ENCODE measurements at regions not wholly inside any gene's neighbourhood (a gene's known extent, or its start where the extent isn't known, plus 50 kb on each side); places are given as distances from the start of the nearest gene placed in this dataset.

GRCh38 chr14:71232506-71232905 is 325.2 kb downstream of the PCNX1 start:
- H3K9ac ChIP-seq (ENCODE audit: low read depth, low read length) = no peak overlapping the region
- no peak overlapping the region for H3K23ac ChIP-seq (ENCODE audit: low read depth, low read length)
- H2BK5ac ChIP-seq (ENCODE audit: low read depth, low read length, poor library complexity, severe bottlenecking) = no peak overlapping the region
- no peak for ATAC-seq (ENCODE audit: low read depth)
- H3K18ac ChIP-seq (ENCODE audit: low read depth, low read length) = no peak overlapping the region
- dilution Hi-C loops (cut with HindIII; ENCODE audit: low sequenced_read_pairs, unreplicated experiment) (no loop called here), intact Hi-C loops (cut with micrococcal nuclease) (no loop called here), in situ Hi-C loops (cut with MboI; ENCODE audit: low sequenced_read_pairs) (no loop called here)
- no peak overlapping the region for H4K8ac ChIP-seq (ENCODE audit: low read depth in 2 of 2, low read length in 2 of 2)
- H3K4me3 ChIP-seq (ENCODE audit: insufficient read depth, low read depth, low read length) = no peak overlapping the region
- H3K4ac ChIP-seq (ENCODE audit: low read depth, low read length) = no peak overlapping the region
- peaks cover 6% of the 10 kb centered on the region; the same call in 1 of the 2 replicates for H3K9me1 ChIP-seq (ENCODE audit: insufficient read depth, low read length)
- WGBS, 2 experiments (ENCODE audit: extremely low coverage in 2 of 2, insufficient read length in 1 of 2) = 100% methylated on average over 2 of the region's 12 CpGs; no CpG with 5 or more reads in 1 of the 2 experiments
- no peak overlapping the region for H4K91ac ChIP-seq (ENCODE audit: insufficient read depth, low read depth, low read length)
- no peak overlapping the region for H4K5ac ChIP-seq (ENCODE audit: low read depth, low read length)
- POLR2A ChIA-PET (ENCODE audit: unreplicated experiment) = no interaction called here
- H2BK120ac ChIP-seq (ENCODE audit: low read depth, low read length) = no peak overlapping the region
- H3K56ac ChIP-seq (ENCODE audit: extremely low read depth, insufficient read depth, low read length) = no peak overlapping the region
- H2AK9ac ChIP-seq (replicated peaks; ENCODE audit: low read depth, low read length, poor library complexity) = no peak overlapping the region
- H2BK15ac ChIP-seq (ENCODE audit: low read depth, low read length) = no peak overlapping the region
- H3K36me3 ChIP-seq (ENCODE audit: control insufficient read depth, insufficient read depth, low read length) = no peaks in the 10 kb centered on the region
- H3K79me1 ChIP-seq (ENCODE audit: low read depth in 1 of 2, low read length in 2 of 2) = no peaks in the 10 kb centered on the region
- no peak overlapping the region for H3K27ac ChIP-seq (ENCODE audit: insufficient read depth, low read length)
- no peak overlapping the region for H2BK20ac ChIP-seq (ENCODE audit: low read depth, low read length)
- no peaks in the 10 kb centered on the region for H4K20me1 ChIP-seq (ENCODE audit: insufficient read depth, low read length)
- TF ChIP-seq USF2 (IDR thresholded peaks at IDR 0.05; ENCODE audit: low read depth, low read length) (no peak), CHD1 (IDR thresholded peaks at IDR 0.05; ENCODE audit: low read depth, low read length) (no peak), RFX5 (IDR thresholded peaks at IDR 0.05; ENCODE audit: low read depth, low read length) (no peak), BHLHE40 (IDR thresholded peaks at IDR 0.05; ENCODE audit: low read depth, low read length) (no peak), RCOR1 (IDR thresholded peaks at IDR 0.05; ENCODE audit: insufficient replicate concordance, low read length) (no peak)
- no peak overlapping the region for H3K4me2 ChIP-seq (ENCODE audit: low read depth, low read length)
- CTCF ChIA-PET = no interaction called here
- H3K9me3 ChIP-seq (ENCODE audit: control insufficient read depth, insufficient read depth, low read length) = no peaks in the 10 kb centered on the region
- H3K27me3 ChIP-seq (ENCODE audit: control insufficient read depth, insufficient read depth, low read length) = no peaks in the 10 kb centered on the region
- peaks cover 4% of the 10 kb centered on the region for H3K4me1 ChIP-seq (ENCODE audit: control insufficient read depth, insufficient read depth, low read length)
- no peak for DNase-seq
- H3K14ac ChIP-seq (replicated peaks; ENCODE audit: low read depth, low read length) = no peak overlapping the region
- no TSS peak for BruUV-seq (replicated peaks)
- H2AFZ ChIP-seq (replicated peaks; ENCODE audit: low read length, poor library complexity) = no peak overlapping the region
- no peak overlapping the region for H2AK5ac ChIP-seq (ENCODE audit: low read depth, low read length)
